ENCODE measurements at regions not wholly inside any gene's neighbourhood (a gene's known extent, or its start where the extent isn't known, plus 50 kb on each side); places are given as distances from the start of the nearest gene placed in this dataset.

DNA sequence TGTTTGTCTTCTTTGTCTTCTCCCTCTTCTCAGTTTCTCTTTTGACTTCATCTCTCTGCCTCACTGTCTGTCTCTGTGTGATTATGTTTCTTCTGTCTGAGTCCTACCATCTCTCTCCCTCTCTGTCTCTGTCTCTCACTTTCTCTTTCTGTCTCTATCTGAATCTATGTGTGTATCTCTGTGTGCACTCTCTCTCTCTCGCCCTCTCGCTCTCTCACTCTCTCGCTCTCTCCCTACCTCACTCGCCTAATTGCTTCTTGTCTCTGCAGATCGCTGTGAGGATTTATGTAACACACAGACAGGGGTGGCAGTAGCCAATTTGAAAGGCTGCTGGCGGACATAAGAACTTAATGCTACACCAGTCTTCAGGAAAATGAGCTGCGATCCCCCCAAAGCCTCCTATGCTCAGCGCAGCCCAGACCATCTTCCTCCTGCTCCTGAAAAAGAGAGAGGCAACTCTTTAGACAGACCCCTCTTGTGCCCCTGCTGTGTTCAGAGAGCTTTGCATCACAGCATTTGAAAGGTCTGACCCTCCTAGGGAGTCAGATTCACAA lies 140.9 kb downstream of the CCT6B start (continued):
- no peak for TF ChIP-seq ZNF462 (CRISPR knock-in tag; IDR thresholded peaks at IDR 0.05)
- TF ChIP-seq, protein P1, sequence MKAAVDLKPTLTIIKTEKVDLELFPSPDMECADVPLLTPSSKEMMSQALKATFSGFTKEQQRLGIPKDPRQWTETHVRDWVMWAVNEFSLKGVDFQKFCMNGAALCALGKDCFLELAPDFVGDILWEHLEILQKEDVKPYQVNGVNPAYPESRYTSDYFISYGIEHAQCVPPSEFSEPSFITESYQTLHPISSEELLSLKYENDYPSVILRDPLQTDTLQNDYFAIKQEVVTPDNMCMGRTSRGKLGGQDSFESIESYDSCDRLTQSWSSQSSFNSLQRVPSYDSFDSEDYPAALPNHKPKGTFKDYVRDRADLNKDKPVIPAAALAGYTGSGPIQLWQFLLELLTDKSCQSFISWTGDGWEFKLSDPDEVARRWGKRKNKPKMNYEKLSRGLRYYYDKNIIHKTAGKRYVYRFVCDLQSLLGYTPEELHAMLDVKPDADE (IDR thresholded peaks at IDR 0.05): no peak

GRCh38 chr17:34817252-34818035 lies 143.8 kb downstream of the CCT6B start:
- H3K27ac Mint-ChIP-seq: no peak overlapping the region
- Histone ChIP-seq H2AFZ (0 out of 2 replicates have a peak overlapping the region, but pooled peaks have one; percentile 59), H3K27ac (ENCODE audit: low read depth) (no peak overlapping the region), H3K27me3 (ENCODE audit: insufficient read depth) (peaks cover 13% of the 10 kb centered on the region; the same call in 1 of the 2 replicates), H3K4me2 (peak overlapping the region; percentile 55; the same call in 1 of the 2 replicates), H3K4me3 (no peak overlapping the region), H3K9me2 (ENCODE audit: insufficient read depth) (no peaks in the 10 kb centered on the region), H4K20me1 (replicated peaks; ENCODE audit: insufficient read depth) (no peaks in the 10 kb centered on the region), H3F3A (replicated peaks; ENCODE audit: low read depth) (no peaks in the 10 kb centered on the region), H3K4me1 (ENCODE audit: insufficient read depth) (peaks cover 18% of the 10 kb centered on the region), H3K36me3 (ENCODE audit: insufficient read depth) (no peaks in the 10 kb centered on the region), H3K79me2 (replicated peaks; ENCODE audit: insufficient read depth) (no peaks in the 10 kb centered on the region)
- H3K9me3 Mint-ChIP-seq: no peaks in the 10 kb centered on the region
- ATAC-seq: no peak
- H3K4me3 Mint-ChIP-seq: no peak overlapping the region
- no peak for DNase-seq (ENCODE audit: low spot score)
- peaks cover 43% of the 10 kb centered on the region for H3K27me3 Mint-ChIP-seq (ENCODE audit: insufficient read depth, low read depth, poor library complexity)
- H3K4me1 Mint-ChIP-seq: peaks cover 55% of the 10 kb centered on the region
- H3K36me3 Mint-ChIP-seq (ENCODE audit: low read depth): no peaks in the 10 kb centered on the region
- TF ChIP-seq JUNB (IDR thresholded peaks at IDR 0.05; ENCODE audit: unreplicated experiment): no peak
- no peak for TF ChIP-seq EZH2 (IDR thresholded peaks at IDR 0.05; ENCODE audit: low read depth, unreplicated experiment)
- TF ChIP-seq NANOG (IDR thresholded peaks at IDR 0.05; ENCODE audit: borderline replicate concordance): no peak
- TF ChIP-seq CTCF (conservative IDR thresholded peaks at IDR 0.05; ENCODE audit: low read depth in 2 of 2): no peak
- no peak for TF ChIP-seq POLR2AphosphoS5 (IDR thresholded peaks at IDR 0.05; ENCODE audit: low read depth)
- no peak for TF ChIP-seq ZNF114 (CRISPR knock-in tag; IDR thresholded peaks at IDR 0.05)
- TF ChIP-seq, protein P2, sequence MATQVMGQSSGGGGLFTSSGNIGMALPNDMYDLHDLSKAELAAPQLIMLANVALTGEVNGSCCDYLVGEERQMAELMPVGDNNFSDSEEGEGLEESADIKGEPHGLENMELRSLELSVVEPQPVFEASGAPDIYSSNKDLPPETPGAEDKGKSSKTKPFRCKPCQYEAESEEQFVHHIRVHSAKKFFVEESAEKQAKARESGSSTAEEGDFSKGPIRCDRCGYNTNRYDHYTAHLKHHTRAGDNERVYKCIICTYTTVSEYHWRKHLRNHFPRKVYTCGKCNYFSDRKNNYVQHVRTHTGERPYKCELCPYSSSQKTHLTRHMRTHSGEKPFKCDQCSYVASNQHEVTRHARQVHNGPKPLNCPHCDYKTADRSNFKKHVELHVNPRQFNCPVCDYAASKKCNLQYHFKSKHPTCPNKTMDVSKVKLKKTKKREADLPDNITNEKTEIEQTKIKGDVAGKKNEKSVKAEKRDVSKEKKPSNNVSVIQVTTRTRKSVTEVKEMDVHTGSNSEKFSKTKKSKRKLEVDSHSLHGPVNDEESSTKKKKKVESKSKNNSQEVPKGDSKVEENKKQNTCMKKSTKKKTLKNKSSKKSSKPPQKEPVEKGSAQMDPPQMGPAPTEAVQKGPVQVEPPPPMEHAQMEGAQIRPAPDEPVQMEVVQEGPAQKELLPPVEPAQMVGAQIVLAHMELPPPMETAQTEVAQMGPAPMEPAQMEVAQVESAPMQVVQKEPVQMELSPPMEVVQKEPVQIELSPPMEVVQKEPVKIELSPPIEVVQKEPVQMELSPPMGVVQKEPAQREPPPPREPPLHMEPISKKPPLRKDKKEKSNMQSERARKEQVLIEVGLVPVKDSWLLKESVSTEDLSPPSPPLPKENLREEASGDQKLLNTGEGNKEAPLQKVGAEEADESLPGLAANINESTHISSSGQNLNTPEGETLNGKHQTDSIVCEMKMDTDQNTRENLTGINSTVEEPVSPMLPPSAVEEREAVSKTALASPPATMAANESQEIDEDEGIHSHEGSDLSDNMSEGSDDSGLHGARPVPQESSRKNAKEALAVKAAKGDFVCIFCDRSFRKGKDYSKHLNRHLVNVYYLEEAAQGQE (IDR thresholded peaks at IDR 0.05; ENCODE audit: unreplicated experiment): no peak
- TF ChIP-seq ZNF331 (CRISPR knock-in tag; IDR thresholded peaks at IDR 0.05; ENCODE audit: low read depth): no peak
